Panc1 (cell line): ENCODE measurements at regions not wholly inside any gene's neighbourhood (a gene's known extent, or its start where the extent isn't known, plus 50 kb on each side); places are given as distances from the start of the nearest gene placed in this dataset.

Experiments
- ATAC-seq: fragments of 200-7000 bp; cut with Tn5 transposase; 2 replicates; pipeline ENCODE4 v1.9.1; 2020; ENCODE audit warnings: mild to moderate bottlenecking, moderate library complexity
- BruUV-seq: library from RNA; stranded (reverse); fragments of 400-500 nt; replicated peaks from 2 replicates; lab custom pipeline; 2021; lab: Mats Ljungman, UMichigan
- CTCF ChIA-PET: fragments of 300-600 bp; sonication (Branson Sonifier 250); formaldehyde crosslinking; loops from one replicate; lab custom pipeline; 2022; ENCODE audit warnings: antibody characterized with exemption; lab: Charles Lee
- POLR2A ChIA-PET: fragments of 300-600 bp; sonication (Branson Sonifier 250); formaldehyde crosslinking; loops from one replicate; lab custom pipeline; 2022; ENCODE audit warnings: antibody characterized with exemption; lab: Charles Lee
- DNase-seq: peaks from one replicate; pipeline ENCODE4 v3.0.0-alpha.2; 2010; ENCODE audit warnings: low read depth, low spot score
- H3K27ac ChIP-seq: 2 replicates; pipeline ENCODE4 v1.5.1; 2011; ENCODE audit warnings: mild to moderate bottlenecking, low read length, inconsistent platforms
- H3K27me3 ChIP-seq: fragments of 200-500 bp; sonication (Bioruptor generic); 2 replicates; pipeline ENCODE4 v1.6.0; 2014; ENCODE audit warnings: low read length, inconsistent platforms; ENCODE audit not compliant: control insufficient read depth, insufficient read depth
- H3K36me3 ChIP-seq: fragments of 200-500 bp; sonication (Bioruptor generic); 2 replicates; pipeline ENCODE4 v1.5.1; 2014; ENCODE audit warnings: inconsistent platforms, mild to moderate bottlenecking, low read length, moderate library complexity; ENCODE audit not compliant: control insufficient read depth, insufficient read depth
- H3K4me1 ChIP-seq: 2 replicates; pipeline ENCODE4 v1.5.1; 2011; ENCODE audit warnings: inconsistent platforms, mild to moderate bottlenecking, low read length, moderate library complexity; ENCODE audit not compliant: control insufficient read depth, insufficient read depth
- H3K4me3 ChIP-seq, 2 experiments: 2 replicates each; pipeline ENCODE4 v1.5.1; 2011 to 2012; ENCODE audit warnings: low read depth in 2 of 2, low read length in 2 of 2, mild to moderate bottlenecking in 2 of 2, inconsistent platforms in 1 of 2, moderate library complexity in 1 of 2
- H3K9me3 ChIP-seq: fragments of 200-500 bp; sonication (Bioruptor generic); 2 replicates; pipeline ENCODE4 v1.5.1; 2014; ENCODE audit warnings: low read depth, mild to moderate bottlenecking, inconsistent platforms, low read length, moderate library complexity; ENCODE audit not compliant: control insufficient read depth, insufficient read depth
- POLR2AphosphoS5 ChIP-seq: IDR thresholded peaks from 2 replicates; pipeline ENCODE4 v1.6.1; 2012; ENCODE audit warnings: mild to moderate bottlenecking, low read depth, low read length, moderate library complexity
- SIN3A ChIP-seq: IDR thresholded peaks from 2 replicates; pipeline ENCODE4 v1.6.1; 2012; ENCODE audit warnings: low read depth, mild to moderate bottlenecking, low read length, moderate library complexity, borderline replicate concordance; ENCODE audit not compliant: insufficient read depth
- TCF7L2 ChIP-seq: IDR thresholded peaks from 2 replicates; pipeline ENCODE4 v1.6.1; 2011; ENCODE audit warnings: mild to moderate bottlenecking, low read depth, low read length, inconsistent platforms
- in situ Hi-C: cut with HindIII; loops from 2 replicates; pipeline ENCODE4 v1.10.0; 2016; ENCODE audit warnings: low sequenced_read_pairs, low pct_unique_long_range_greater_than_20kb
- intact Hi-C: fragments of 100-400 bp; cut with micrococcal nuclease; formaldehyde crosslinking; loops from one replicate; pipeline ENCODE4 v1.10.0; 2022; ENCODE audit not compliant: unreplicated experiment
- TF ChIP-seq, protein P1 (sequence below), 2 experiments: IDR thresholded peaks; 2 replicates each; pipeline ENCODE4 v1.6.1; 2011 to 2012; ENCODE audit warnings: low read depth in 2 of 2, control low read depth in 1 of 2, low read length in 1 of 2, mild to moderate bottlenecking in 1 of 2, moderate library complexity in 1 of 2; ENCODE audit not compliant: insufficient read depth in 1 of 2
- TF ChIP-seq, protein P2 (sequence below): fragments of 450-650 bp; IDR thresholded peaks from 2 replicates; pipeline ENCODE4 v1.5.1; 2017; ENCODE audit warnings: mild to moderate bottlenecking

DNA sequence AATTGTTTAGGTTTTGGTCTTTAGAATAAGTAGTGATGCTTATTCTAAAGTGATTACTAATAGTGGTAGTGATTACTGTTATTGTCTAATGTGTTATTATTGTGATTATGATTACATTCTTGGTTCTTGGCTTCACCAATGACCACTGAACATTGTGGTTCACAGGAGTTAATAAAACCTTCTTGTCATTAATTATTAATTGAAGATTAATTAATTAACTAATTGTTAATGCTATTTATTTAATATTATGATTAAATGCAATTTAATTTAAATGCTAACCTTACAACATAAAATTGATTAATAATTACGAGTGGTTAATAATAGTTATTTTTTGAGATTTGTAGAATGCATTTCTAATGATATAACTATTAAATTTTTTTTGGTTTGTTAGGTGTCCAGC, 747.7 kb upstream of the POM121L12 start:
- Histone ChIP-seq H3K27ac (no peak overlapping the region), H3K27me3 (no peaks in the 10 kb centered on the region), H3K9me3 (no peaks in the 10 kb centered on the region), H3K4me3 (no peak overlapping the region), H3K4me1 (no peaks in the 10 kb centered on the region), H3K36me3 (no peaks in the 10 kb centered on the region)
- BruUV-seq, result no TSS peak
- in situ Hi-C loops, result no loop called here
- no peak for DNase-seq
- intact Hi-C loops, result no loop called here
- POLR2A ChIA-PET, result no interaction called here
- TF ChIP-seq, protein P1, sequence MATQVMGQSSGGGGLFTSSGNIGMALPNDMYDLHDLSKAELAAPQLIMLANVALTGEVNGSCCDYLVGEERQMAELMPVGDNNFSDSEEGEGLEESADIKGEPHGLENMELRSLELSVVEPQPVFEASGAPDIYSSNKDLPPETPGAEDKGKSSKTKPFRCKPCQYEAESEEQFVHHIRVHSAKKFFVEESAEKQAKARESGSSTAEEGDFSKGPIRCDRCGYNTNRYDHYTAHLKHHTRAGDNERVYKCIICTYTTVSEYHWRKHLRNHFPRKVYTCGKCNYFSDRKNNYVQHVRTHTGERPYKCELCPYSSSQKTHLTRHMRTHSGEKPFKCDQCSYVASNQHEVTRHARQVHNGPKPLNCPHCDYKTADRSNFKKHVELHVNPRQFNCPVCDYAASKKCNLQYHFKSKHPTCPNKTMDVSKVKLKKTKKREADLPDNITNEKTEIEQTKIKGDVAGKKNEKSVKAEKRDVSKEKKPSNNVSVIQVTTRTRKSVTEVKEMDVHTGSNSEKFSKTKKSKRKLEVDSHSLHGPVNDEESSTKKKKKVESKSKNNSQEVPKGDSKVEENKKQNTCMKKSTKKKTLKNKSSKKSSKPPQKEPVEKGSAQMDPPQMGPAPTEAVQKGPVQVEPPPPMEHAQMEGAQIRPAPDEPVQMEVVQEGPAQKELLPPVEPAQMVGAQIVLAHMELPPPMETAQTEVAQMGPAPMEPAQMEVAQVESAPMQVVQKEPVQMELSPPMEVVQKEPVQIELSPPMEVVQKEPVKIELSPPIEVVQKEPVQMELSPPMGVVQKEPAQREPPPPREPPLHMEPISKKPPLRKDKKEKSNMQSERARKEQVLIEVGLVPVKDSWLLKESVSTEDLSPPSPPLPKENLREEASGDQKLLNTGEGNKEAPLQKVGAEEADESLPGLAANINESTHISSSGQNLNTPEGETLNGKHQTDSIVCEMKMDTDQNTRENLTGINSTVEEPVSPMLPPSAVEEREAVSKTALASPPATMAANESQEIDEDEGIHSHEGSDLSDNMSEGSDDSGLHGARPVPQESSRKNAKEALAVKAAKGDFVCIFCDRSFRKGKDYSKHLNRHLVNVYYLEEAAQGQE (IDR thresholded peaks at IDR 0.05; ENCODE audit: insufficient read depth in 1 of 2, low read depth in 2 of 2, low read length in 1 of 2), result no peak
- TF ChIP-seq POLR2AphosphoS5, result no peak
- TF ChIP-seq, protein P2, sequence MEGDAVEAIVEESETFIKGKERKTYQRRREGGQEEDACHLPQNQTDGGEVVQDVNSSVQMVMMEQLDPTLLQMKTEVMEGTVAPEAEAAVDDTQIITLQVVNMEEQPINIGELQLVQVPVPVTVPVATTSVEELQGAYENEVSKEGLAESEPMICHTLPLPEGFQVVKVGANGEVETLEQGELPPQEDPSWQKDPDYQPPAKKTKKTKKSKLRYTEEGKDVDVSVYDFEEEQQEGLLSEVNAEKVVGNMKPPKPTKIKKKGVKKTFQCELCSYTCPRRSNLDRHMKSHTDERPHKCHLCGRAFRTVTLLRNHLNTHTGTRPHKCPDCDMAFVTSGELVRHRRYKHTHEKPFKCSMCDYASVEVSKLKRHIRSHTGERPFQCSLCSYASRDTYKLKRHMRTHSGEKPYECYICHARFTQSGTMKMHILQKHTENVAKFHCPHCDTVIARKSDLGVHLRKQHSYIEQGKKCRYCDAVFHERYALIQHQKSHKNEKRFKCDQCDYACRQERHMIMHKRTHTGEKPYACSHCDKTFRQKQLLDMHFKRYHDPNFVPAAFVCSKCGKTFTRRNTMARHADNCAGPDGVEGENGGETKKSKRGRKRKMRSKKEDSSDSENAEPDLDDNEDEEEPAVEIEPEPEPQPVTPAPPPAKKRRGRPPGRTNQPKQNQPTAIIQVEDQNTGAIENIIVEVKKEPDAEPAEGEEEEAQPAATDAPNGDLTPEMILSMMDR, result no peak
- TF ChIP-seq SIN3A, result no peak
- no peak for TF ChIP-seq TCF7L2
- ATAC-seq, result no peak
- CTCF ChIA-PET, result no interaction called here

DNA sequence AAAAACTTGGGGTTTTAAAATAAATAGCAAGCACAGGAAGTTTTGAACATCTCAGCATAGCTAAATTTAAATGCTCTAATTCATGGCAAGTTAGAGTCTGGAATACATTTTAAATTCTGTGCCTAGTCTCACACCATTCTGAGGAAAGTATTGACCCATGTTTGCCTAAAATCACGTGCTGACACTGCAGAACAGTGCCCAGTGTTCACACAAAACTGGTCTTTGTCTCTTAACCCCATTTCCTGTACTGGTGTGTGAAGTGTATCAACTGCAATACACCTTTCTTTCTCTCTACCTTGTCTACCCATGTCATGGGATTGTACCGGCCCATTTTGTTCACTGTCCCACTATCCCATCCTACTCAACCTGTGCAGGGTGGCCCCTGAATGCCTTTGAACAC, 749.7 kb upstream of the POM121L12 start:
- no TSS peak for BruUV-seq
- POLR2A ChIA-PET, result no interaction called here
- ATAC-seq, result no peak
- in situ Hi-C loops, result no loop called here
- no peak overlapping the region for H3K27ac ChIP-seq
- H3K36me3 ChIP-seq, result no peaks in the 10 kb centered on the region
- H3K9me3 ChIP-seq, result no peaks in the 10 kb centered on the region
- no peaks in the 10 kb centered on the region for H3K4me1 ChIP-seq
- CTCF ChIA-PET, result no interaction called here
- TF ChIP-seq, protein P2, result no peak
- TF ChIP-seq SIN3A (no peak), TCF7L2 (no peak), POLR2AphosphoS5 (no peak)
- TF ChIP-seq, protein P1 (IDR thresholded peaks at IDR 0.05; ENCODE audit: insufficient read depth in 1 of 2, low read depth in 2 of 2, low read length in 1 of 2), result no peak
- no peak for DNase-seq
- intact Hi-C loops, result no loop called here
- H3K4me3 ChIP-seq, result no peak overlapping the region
- no peaks in the 10 kb centered on the region for H3K27me3 ChIP-seq
